Loucy (cell line): ENCODE measurements at regions not wholly inside any gene's neighbourhood (a gene's known extent, or its start where the extent isn't known, plus 50 kb on each side); places are given as distances from the start of the nearest gene placed in this dataset.
"Not testable (repeated sequence)": the region's sequence is repeated elsewhere in the genome, so short reads cannot be mapped to it uniquely, and the experiment has no call there.

Source experiments
- H2AFZ ChIP-seq: fragments of 200-600 bp; sonication (generic); 2 replicates; pipeline ENCODE4 v1.6.0; 2016; ENCODE audit warnings: antibody characterized with exemption, mild to moderate bottlenecking, low read length, moderate library complexity
- H3F3A ChIP-seq: fragments of 200-600 bp; 2 replicates; pipeline ENCODE4 v1.6.0; 2016; ENCODE audit warnings: antibody characterized with exemption, low read depth, mild to moderate bottlenecking
- H3K27me3 ChIP-seq: fragments of 200-600 bp; sonication (generic); 2 replicates; pipeline ENCODE4 v1.6.1; 2014; ENCODE audit warnings: low read length, mild to moderate bottlenecking; ENCODE audit not compliant: insufficient read depth, poor library complexity, severe bottlenecking
- H3K36me3 ChIP-seq: fragments of 200-600 bp; sonication (generic); 2 replicates; pipeline ENCODE4 v1.6.1; 2016; ENCODE audit warnings: low read length; ENCODE audit not compliant: insufficient read depth
- H3K4me1 ChIP-seq: fragments of 200-600 bp; sonication (generic); 2 replicates; pipeline ENCODE4 v1.5.1; 2014; ENCODE audit warnings: low read length, mild to moderate bottlenecking; ENCODE audit not compliant: insufficient read depth, poor library complexity, severe bottlenecking
- H3K4me2 ChIP-seq: fragments of 200-600 bp; sonication (generic); 2 replicates; pipeline ENCODE4 v1.6.0; 2014; ENCODE audit warnings: antibody characterized with exemption, low read length, low read depth, mild to moderate bottlenecking; ENCODE audit not compliant: poor library complexity, severe bottlenecking
- H3K4me3 ChIP-seq: fragments of 200-600 bp; sonication (generic); 2 replicates; pipeline ENCODE4 v1.5.1; 2014; ENCODE audit warnings: low read length, mild to moderate bottlenecking, mixed read lengths; ENCODE audit not compliant: poor library complexity, severe bottlenecking
- H3K79me2 ChIP-seq: fragments of 200-600 bp; sonication (generic); 2 replicates; pipeline ENCODE4 v1.6.1; 2014; ENCODE audit warnings: low read length; ENCODE audit not compliant: insufficient read depth
- H3K9ac ChIP-seq: fragments of 200-600 bp; sonication (generic); 2 replicates; pipeline ENCODE4 v1.6.0; 2014; ENCODE audit warnings: mild to moderate bottlenecking, low read depth, low read length, moderate library complexity; ENCODE audit not compliant: poor library complexity, severe bottlenecking
- H3K9me2 ChIP-seq: fragments of 200-600 bp; sonication (generic); replicated peaks from 2 replicates; pipeline ENCODE4 v1.6.1; 2016; ENCODE audit warnings: low read depth, low read length, mixed read lengths
- H3K9me3 ChIP-seq: fragments of 200-600 bp; sonication (generic); 2 replicates; pipeline ENCODE4 v1.6.1; 2014; ENCODE audit warnings: mild to moderate bottlenecking, antibody characterized with exemption, low read length, low read depth; ENCODE audit not compliant: insufficient read depth
- H4K20me1 ChIP-seq: fragments of 200-600 bp; sonication (generic); 2 replicates; pipeline ENCODE4 v1.6.0; 2014; ENCODE audit warnings: antibody characterized with exemption, low read length, mild to moderate bottlenecking; ENCODE audit not compliant: insufficient read depth, poor library complexity, severe bottlenecking
- EZH2phosphoT487 ChIP-seq: fragments of 200-600 bp; IDR thresholded peaks from 2 replicates; pipeline ENCODE4 v1.6.1; 2018; ENCODE audit warnings: antibody characterized with exemption, mild to moderate bottlenecking, moderate library complexity, borderline replicate concordance
- TF ChIP-seq, protein P1 (sequence below): fragments of 200-600 bp; sonication (generic); conservative IDR thresholded peaks from 2 replicates; pipeline ENCODE4 v1.5.1; 2014; ENCODE audit warnings: mild to moderate bottlenecking, antibody characterized with exemption, low read length

DNA sequence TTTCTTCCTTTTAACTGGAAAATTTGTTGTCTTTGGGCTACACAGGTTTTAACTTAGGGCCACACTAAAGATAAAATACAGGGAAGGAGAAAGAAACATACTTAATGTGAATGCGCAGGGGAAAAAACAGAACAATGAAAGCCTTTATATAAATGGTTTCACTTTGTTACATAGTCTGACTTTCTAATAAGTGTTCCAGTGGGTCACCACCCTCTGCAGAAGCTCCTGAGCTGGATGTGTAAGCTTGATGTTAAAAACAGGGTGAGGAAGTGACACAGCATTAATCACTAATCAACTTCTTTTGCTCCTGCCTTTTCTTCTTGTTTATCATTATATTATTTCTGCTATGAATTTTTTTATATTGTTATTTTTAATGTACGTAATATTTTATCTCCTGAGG lies 445.6 kb upstream of the CA10 start:
- Histone ChIP-seq H3K4me3 (no peak overlapping the region), H3K27me3 (no peaks in the 10 kb centered on the region), H3K36me3 (no peaks in the 10 kb centered on the region), H3K9ac (no peak overlapping the region), H3F3A (no peaks in the 10 kb centered on the region), H4K20me1 (no peaks in the 10 kb centered on the region), H3K9me2 (no peaks in the 10 kb centered on the region), H3K4me1 (no peaks in the 10 kb centered on the region), H3K79me2 (no peaks in the 10 kb centered on the region), H2AFZ (no peak overlapping the region), H3K4me2 (no peak overlapping the region), H3K9me3 (no peaks in the 10 kb centered on the region)
- TF ChIP-seq, protein P1, sequence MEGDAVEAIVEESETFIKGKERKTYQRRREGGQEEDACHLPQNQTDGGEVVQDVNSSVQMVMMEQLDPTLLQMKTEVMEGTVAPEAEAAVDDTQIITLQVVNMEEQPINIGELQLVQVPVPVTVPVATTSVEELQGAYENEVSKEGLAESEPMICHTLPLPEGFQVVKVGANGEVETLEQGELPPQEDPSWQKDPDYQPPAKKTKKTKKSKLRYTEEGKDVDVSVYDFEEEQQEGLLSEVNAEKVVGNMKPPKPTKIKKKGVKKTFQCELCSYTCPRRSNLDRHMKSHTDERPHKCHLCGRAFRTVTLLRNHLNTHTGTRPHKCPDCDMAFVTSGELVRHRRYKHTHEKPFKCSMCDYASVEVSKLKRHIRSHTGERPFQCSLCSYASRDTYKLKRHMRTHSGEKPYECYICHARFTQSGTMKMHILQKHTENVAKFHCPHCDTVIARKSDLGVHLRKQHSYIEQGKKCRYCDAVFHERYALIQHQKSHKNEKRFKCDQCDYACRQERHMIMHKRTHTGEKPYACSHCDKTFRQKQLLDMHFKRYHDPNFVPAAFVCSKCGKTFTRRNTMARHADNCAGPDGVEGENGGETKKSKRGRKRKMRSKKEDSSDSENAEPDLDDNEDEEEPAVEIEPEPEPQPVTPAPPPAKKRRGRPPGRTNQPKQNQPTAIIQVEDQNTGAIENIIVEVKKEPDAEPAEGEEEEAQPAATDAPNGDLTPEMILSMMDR, result no peak
- no peak for TF ChIP-seq EZH2phosphoT487

DNA sequence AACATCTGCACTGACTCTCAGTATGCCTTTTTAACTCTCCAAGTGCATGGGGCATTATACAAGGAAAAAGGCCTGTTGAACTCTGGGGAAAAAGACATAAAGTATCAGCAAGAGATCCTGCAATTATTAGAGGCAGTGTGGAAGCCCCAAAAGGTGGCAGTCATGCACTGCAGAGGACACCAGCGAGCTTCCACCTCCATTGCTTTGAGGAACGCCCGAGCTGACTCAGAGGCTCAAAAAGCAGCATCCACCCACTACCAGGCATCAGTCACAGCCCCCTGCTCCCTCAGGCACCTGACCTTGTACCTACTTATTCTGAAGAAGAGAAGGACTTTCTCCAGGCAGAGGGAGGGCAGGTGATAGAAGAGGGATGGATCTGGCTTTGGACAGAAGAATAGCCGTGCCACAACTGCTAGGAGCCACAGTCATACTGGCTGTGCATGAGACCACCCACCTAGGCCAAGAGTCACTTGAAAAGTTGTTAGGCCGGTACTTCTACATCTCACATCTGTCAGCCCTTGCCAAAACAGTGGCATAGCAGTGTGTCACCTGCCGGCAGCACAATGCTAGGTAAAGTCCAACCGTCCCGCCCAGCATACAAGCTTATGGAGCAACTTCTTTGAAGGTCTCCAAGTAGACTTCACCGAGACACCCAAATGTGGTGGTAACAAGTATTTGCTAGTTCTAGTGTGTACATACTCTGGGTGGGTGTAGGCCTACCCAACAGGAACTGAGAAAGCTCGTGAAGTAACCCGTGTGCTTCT lies 439.1 kb upstream of the CA10 start:
- H3K36me3 ChIP-seq, H4K20me1 ChIP-seq, H3K9me2 ChIP-seq, H2AFZ ChIP-seq, H3K4me3 ChIP-seq, H3F3A ChIP-seq, H3K27me3 ChIP-seq, H3K4me2 ChIP-seq, H3K4me1 ChIP-seq, H3K9ac ChIP-seq, H3K79me2 ChIP-seq, H3K9me3 ChIP-seq: not testable (repeated sequence)

DNA sequence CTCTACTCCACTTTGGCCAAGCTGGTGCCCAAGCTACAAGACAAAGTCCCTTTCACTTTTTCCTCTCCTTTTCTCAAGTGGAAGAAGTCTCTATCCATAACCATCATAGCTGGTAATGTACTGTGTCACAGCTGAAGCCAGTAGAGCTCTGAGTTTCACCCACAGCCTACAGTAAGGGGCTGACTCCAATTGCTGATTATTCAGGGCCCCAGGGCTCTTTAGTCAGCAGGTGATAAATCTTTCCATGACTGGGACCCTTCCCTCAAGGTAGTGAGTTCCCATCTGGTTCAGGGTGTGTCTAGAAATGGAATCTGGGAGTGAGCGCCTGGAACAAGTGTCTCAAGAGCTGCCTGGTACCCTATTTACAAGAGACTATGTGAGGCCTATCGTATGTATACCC lies 436.0 kb upstream of the CA10 start:
- Histone ChIP-seq H4K20me1 (no peaks in the 10 kb centered on the region), H3K27me3 (no peaks in the 10 kb centered on the region), H2AFZ (no peak overlapping the region), H3K36me3 (no peaks in the 10 kb centered on the region), H3K79me2 (no peaks in the 10 kb centered on the region), H3K9me3 (no peaks in the 10 kb centered on the region), H3K4me1 (no peaks in the 10 kb centered on the region), H3K4me2 (no peak overlapping the region), H3K4me3 (no peak overlapping the region), H3F3A (no peaks in the 10 kb centered on the region), H3K9me2 (no peaks in the 10 kb centered on the region), H3K9ac (no peak overlapping the region)
- TF ChIP-seq, protein P1, result no peak
- TF ChIP-seq EZH2phosphoT487, result no peak

DNA sequence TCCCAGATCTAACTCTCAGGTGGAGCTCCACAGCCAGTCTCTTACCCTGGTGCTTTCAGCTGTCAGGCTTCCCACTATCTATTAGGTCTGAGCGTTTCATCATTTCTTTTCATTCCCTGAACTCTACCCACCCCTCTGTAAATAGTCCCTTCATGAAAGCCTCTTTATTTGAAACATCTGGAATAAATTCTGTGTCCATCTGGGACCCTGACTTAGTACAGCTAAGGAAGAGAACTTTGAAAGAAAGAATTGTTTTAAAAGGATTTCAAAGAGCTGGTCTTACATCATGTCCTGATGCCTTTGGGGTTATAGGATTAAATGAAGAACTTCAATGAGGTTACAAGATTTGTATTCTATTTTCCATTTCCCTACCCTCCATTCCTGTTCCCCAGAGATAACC lies 388.5 kb upstream of the CA10 start:
- Histone ChIP-seq H3K9ac (no peak overlapping the region), H3K4me3 (no peak overlapping the region), H3K9me3 (no peaks in the 10 kb centered on the region), H3K36me3 (no peaks in the 10 kb centered on the region), H3K27me3 (no peaks in the 10 kb centered on the region), H3K4me2 (no peak overlapping the region), H3K4me1 (no peaks in the 10 kb centered on the region), H3K79me2 (no peaks in the 10 kb centered on the region), H2AFZ (no peak overlapping the region), H4K20me1 (no peaks in the 10 kb centered on the region), H3F3A (no peaks in the 10 kb centered on the region), H3K9me2 (no peaks in the 10 kb centered on the region)
- no peak for TF ChIP-seq EZH2phosphoT487
- TF ChIP-seq, protein P1, result no peak
